Kidney epithelial cell (primary cell): ENCODE measurements at regions not wholly inside any gene's neighbourhood (a gene's known extent, or its start where the extent isn't known, plus 50 kb on each side); places are given as distances from the start of the nearest gene placed in this dataset.

Experiments used
- DNase-seq: peaks from one replicate; pipeline ENCODE4 v3.0.0-alpha.2; 2010; ENCODE audit warnings: low read depth
- H3K27me3 ChIP-seq: 2 replicates; pipeline ENCODE4 v1.6.0; 2011; ENCODE audit warnings: low read length; ENCODE audit not compliant: control insufficient read depth, insufficient read depth
- H3K36me3 ChIP-seq: 2 replicates; pipeline ENCODE4 v1.5.1; 2011; ENCODE audit warnings: low read length; ENCODE audit not compliant: control insufficient read depth, insufficient read depth
- H3K4me3 ChIP-seq: 2 replicates; pipeline ENCODE4 v1.5.1; 2011; ENCODE audit warnings: low read depth, mild to moderate bottlenecking, control low read depth, low read length
- TF ChIP-seq, protein P1 (sequence below): IDR thresholded peaks from 2 replicates; pipeline ENCODE4 v1.5.1; 2011; ENCODE audit warnings: mild to moderate bottlenecking, moderate library complexity, low read length, control low read depth, inconsistent platforms; ENCODE audit not compliant: insufficient read depth, poor library complexity, severe bottlenecking

DNA sequence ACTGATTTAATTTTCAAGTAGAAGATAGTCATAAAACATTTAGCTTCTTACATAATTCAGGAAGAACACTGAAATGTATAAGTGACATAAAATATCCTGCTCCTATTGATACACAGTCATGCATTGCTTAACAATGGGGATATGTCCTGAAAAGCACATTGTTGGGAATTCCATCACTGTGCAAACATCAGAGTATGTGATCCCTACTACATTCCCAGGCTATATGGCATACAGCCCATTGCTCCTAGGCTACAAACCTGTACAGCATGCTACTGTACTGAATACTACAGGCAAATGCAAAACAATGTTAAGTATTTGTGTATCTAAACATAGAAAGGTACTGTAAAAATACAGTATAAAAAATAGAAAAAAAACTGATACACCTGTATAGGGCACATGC is 723.9 kb upstream of the ARGLU1 start:
- Histone ChIP-seq H3K36me3 (no peaks in the 10 kb centered on the region), H3K4me3 (no peak overlapping the region), H3K27me3 (no peaks in the 10 kb centered on the region)
- DNase-seq, result no peak
- TF ChIP-seq, protein P1, sequence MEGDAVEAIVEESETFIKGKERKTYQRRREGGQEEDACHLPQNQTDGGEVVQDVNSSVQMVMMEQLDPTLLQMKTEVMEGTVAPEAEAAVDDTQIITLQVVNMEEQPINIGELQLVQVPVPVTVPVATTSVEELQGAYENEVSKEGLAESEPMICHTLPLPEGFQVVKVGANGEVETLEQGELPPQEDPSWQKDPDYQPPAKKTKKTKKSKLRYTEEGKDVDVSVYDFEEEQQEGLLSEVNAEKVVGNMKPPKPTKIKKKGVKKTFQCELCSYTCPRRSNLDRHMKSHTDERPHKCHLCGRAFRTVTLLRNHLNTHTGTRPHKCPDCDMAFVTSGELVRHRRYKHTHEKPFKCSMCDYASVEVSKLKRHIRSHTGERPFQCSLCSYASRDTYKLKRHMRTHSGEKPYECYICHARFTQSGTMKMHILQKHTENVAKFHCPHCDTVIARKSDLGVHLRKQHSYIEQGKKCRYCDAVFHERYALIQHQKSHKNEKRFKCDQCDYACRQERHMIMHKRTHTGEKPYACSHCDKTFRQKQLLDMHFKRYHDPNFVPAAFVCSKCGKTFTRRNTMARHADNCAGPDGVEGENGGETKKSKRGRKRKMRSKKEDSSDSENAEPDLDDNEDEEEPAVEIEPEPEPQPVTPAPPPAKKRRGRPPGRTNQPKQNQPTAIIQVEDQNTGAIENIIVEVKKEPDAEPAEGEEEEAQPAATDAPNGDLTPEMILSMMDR, result no peak

DNA sequence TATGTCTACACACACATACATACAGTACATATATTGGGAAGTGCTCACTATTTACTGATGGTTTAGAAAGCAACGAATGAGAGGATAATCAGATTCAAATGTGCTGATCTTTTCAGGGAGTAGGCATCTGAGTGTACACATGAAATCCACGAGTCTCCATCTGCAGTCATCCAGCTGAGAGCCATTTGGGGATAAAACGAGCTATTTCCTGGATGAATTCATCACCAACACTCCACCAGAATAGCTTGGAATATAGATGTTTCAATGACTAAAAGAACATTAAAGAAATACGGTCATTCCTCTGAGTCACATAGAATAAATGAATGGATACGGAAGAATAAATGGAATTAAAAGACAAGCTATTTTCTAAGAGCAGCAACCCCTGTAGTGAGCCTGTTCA is 721.6 kb upstream of the ARGLU1 start:
- TF ChIP-seq, protein P1, result no peak
- no peaks in the 10 kb centered on the region for H3K27me3 ChIP-seq
- no peaks in the 10 kb centered on the region for H3K36me3 ChIP-seq
- H3K4me3 ChIP-seq, result no peak overlapping the region
- no peak for DNase-seq

DNA sequence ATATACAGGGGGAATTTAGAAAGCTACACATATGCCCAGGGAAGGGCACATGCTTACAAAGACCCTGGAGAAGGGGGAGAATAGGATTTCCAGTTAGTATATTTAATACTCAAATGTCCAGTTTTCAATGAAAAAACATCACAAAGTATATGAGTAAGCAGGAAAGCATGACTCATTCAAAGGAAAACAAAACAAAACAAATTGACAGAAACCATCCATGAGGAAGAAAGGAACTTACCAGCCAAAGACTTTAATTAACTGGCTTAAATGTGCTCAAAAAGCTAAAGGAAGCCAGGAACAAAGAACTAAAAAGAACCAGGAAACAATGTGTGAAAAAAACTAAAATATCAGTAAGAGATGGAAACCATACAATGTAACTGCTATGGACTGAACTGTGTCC is 716.2 kb upstream of the ARGLU1 start:
- H3K4me3 ChIP-seq, result no peak overlapping the region
- TF ChIP-seq, protein P1, result no peak
- no peak for DNase-seq
- no peaks in the 10 kb centered on the region for H3K36me3 ChIP-seq
- no peaks in the 10 kb centered on the region for H3K27me3 ChIP-seq

DNA sequence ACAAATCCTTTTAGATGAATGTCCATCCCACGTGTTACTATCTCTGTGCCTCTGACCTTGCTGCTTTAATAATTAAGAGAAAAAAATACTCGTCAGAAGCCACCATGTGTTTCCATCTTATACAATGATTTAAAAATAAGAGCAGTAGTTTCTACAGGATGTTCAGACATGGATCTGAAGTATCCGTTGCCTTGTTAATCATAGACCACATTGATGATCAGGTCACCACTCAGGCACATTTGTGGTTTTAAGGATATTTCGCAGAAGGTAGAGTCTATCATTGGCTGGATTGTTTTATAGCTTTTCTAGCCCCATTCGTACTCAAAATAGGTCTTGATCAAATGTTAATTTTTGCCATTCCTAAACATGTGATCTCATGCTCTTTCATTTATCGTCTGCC is 710.0 kb upstream of the ARGLU1 start:
- H3K27me3 ChIP-seq, result no peaks in the 10 kb centered on the region
- H3K4me3 ChIP-seq, result no peak overlapping the region
- TF ChIP-seq, protein P1, result no peak
- H3K36me3 ChIP-seq, result no peaks in the 10 kb centered on the region
- DNase-seq, result no peak

DNA sequence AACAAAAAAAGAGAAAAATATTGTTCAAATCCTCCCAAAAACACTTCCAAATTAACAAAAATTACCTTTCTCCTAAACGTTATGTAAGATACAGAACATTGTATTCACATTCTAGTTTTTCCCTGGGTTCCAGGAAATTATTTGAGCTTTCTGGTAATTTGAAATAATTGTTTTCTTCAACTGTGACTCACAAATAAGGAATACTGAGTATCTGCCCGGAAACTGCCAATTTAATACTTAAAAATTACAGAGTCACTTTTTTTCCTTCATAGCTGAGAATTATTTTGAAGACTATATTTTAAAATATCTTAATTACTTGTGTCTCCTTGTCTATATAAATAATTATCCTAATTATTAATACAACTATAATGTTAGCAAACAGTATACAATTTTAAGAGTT is 709.0 kb upstream of the ARGLU1 start:
- Histone ChIP-seq H3K27me3 (no peaks in the 10 kb centered on the region), H3K4me3 (no peak overlapping the region), H3K36me3 (no peaks in the 10 kb centered on the region)
- TF ChIP-seq, protein P1, result no peak
- DNase-seq, result no peak

DNA sequence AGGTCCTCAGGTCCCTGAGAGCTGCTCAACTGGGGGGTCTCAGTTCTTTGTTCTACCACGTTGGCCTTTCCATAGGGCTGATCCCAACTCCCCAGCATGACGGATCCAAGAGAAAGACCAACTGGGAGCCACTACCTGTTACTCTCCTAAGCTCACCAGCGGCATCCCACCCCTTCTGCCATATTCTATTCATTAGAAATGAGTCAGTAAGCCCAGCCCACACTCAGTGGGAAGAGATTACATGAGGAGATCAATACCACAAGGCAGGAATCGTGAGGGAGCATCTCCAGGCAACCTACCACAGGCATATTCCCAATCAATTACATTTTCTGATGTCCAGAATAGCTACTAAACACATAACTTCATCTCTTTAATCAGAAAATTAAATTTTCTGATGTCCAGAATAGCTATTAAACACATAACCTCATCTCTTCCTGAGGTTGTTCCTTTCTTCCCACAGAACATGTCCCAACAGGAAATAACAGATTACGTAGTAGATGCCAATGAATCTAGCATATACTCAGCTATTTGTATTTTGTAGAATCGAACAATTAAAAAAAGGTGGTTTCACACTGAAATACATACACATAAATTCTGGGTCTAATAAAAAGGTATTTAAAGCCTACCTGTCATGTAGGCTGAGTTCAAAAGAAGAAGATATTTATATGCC is 708.1 kb upstream of the ARGLU1 start:
- Histone ChIP-seq H3K36me3 (no peaks in the 10 kb centered on the region), H3K4me3 (no peak overlapping the region), H3K27me3 (no peaks in the 10 kb centered on the region)
- no peak for DNase-seq
- TF ChIP-seq, protein P1, result no peak
